Stimulated activated memory B cell treated with anti-CD40 and anti-IgM and Interleukin-4, amounts not matched to agents 10 μg/mL and 1 μg/mL and 100 μg/mL, for 72 hours (primary cell): ENCODE measurements at regions not wholly inside any gene's neighbourhood (a gene's known extent, or its start where the extent isn't known, plus 50 kb on each side); places are given as distances from the start of the nearest gene placed in this dataset.

Source experiments
- ATAC-seq: fragments of 150-1000 bp; cut with Tn5 transposase; 2 replicates; pipeline ENCODE4 v1.10.0; 2021
- H3K27ac Mint-ChIP-seq: one replicate; pipeline ENCODE4 v1.8.0; 2022; ENCODE audit warnings: mild to moderate bottlenecking, mixed read lengths
- H3K27me3 Mint-ChIP-seq: one replicate; pipeline ENCODE4 v1.8.0; 2022; ENCODE audit warnings: mixed read lengths
- H3K36me3 Mint-ChIP-seq: one replicate; pipeline ENCODE4 v1.8.0; 2022; ENCODE audit warnings: mixed read lengths
- H3K4me1 Mint-ChIP-seq: one replicate; pipeline ENCODE4 v1.8.0; 2022; ENCODE audit warnings: mixed read lengths
- H3K4me3 Mint-ChIP-seq: one replicate; pipeline ENCODE4 v1.8.0; 2022; ENCODE audit warnings: mild to moderate bottlenecking, moderate library complexity, mixed read lengths
- H3K9me3 Mint-ChIP-seq: one replicate; pipeline ENCODE4 v1.8.0; 2022; ENCODE audit warnings: mixed read lengths

GRCh38 chr9:95755421-95755730 lies 120.1 kb upstream of the ERCC6L2 start:
- no peak for ATAC-seq
- H3K27ac Mint-ChIP-seq: no peak overlapping the region
- no peak overlapping the region for H3K4me3 Mint-ChIP-seq
- H3K9me3 Mint-ChIP-seq: no peaks in the 10 kb centered on the region
- H3K4me1 Mint-ChIP-seq: peaks cover 5% of the 10 kb centered on the region
- no peaks in the 10 kb centered on the region for H3K36me3 Mint-ChIP-seq
- peaks cover 45% of the 10 kb centered on the region for H3K27me3 Mint-ChIP-seq

GRCh38 chr9:95754533-95755420 lies 120.7 kb upstream of the ERCC6L2 start:
- no peaks in the 10 kb centered on the region for H3K36me3 Mint-ChIP-seq
- no peaks in the 10 kb centered on the region for H3K9me3 Mint-ChIP-seq
- no peak overlapping the region for H3K4me3 Mint-ChIP-seq

GRCh38 chr9:95753762-95754465 lies 121.6 kb upstream of the ERCC6L2 start:
- no peaks in the 10 kb centered on the region for H3K36me3 Mint-ChIP-seq

More at GRCh38 chr9:95754533-95755420, 120.7 kb upstream of the ERCC6L2 start:
- no peak for ATAC-seq
- Mint-ChIP-seq H3K27me3 (peaks cover 46% of the 10 kb centered on the region), H3K27ac (no peak overlapping the region), H3K4me1 (peaks cover 5% of the 10 kb centered on the region)

GRCh38 chr9:95752129-95752731 lies 123.3 kb upstream of the ERCC6L2 start:
- peak; percentile 17 for ATAC-seq
- Mint-ChIP-seq H3K36me3 (no peaks in the 10 kb centered on the region), H3K4me1 (peaks cover 5% of the 10 kb centered on the region), H3K9me3 (no peaks in the 10 kb centered on the region), H3K27me3 (peaks cover 54% of the 10 kb centered on the region), H3K4me3 (no peak overlapping the region), H3K27ac (no peak overlapping the region)

More at GRCh38 chr9:95753762-95754465, 121.6 kb upstream of the ERCC6L2 start:
- Mint-ChIP-seq H3K4me1 (peaks cover 5% of the 10 kb centered on the region), H3K27me3 (peaks cover 49% of the 10 kb centered on the region), H3K9me3 (no peaks in the 10 kb centered on the region), H3K4me3 (no peak overlapping the region), H3K27ac (no peak overlapping the region)
- no peak for ATAC-seq

- Mint-ChIP-seq H3K27ac (no peak overlapping the region), H3K27me3 (peaks cover 54% of the 10 kb centered on the region), H3K4me3 (no peak overlapping the region), H3K9me3 (no peaks in the 10 kb centered on the region), H3K4me1 (peaks cover 5% of the 10 kb centered on the region), H3K36me3 (no peaks in the 10 kb centered on the region)
- ATAC-seq: no peak
These were observed 124.0 kb upstream of the ERCC6L2 start for GRCh38 chr9:95751520-95751790.

- Mint-ChIP-seq H3K36me3 (no peaks in the 10 kb centered on the region), H3K27ac (no peak overlapping the region), H3K4me1 (peaks cover 5% of the 10 kb centered on the region), H3K4me3 (no peak overlapping the region), H3K9me3 (no peaks in the 10 kb centered on the region), H3K27me3 (peaks cover 54% of the 10 kb centered on the region)
- ATAC-seq: peak; percentile 43
These were observed 124.6 kb upstream of the ERCC6L2 start for GRCh38 chr9:95750725-95751519.

GRCh38 chr9:95749493-95749892 lies 126.0 kb upstream of the ERCC6L2 start:
- no peak for ATAC-seq
- Mint-ChIP-seq H3K27me3 (peaks cover 52% of the 10 kb centered on the region), H3K27ac (no peak overlapping the region), H3K4me3 (no peak overlapping the region), H3K36me3 (no peaks in the 10 kb centered on the region), H3K9me3 (no peaks in the 10 kb centered on the region), H3K4me1 (peaks cover 5% of the 10 kb centered on the region)

GRCh38 chr9:95746408-95747180 lies 128.9 kb upstream of the ERCC6L2 start:
- no peaks in the 10 kb centered on the region for H3K36me3 Mint-ChIP-seq
- ATAC-seq: no peak
- H3K4me1 Mint-ChIP-seq: peaks cover 5% of the 10 kb centered on the region
- H3K4me3 Mint-ChIP-seq: no peak overlapping the region
- H3K9me3 Mint-ChIP-seq: no peaks in the 10 kb centered on the region
- peaks cover 57% of the 10 kb centered on the region for H3K27me3 Mint-ChIP-seq
- no peak overlapping the region for H3K27ac Mint-ChIP-seq

- no peak for ATAC-seq
- no peaks in the 10 kb centered on the region for H3K36me3 Mint-ChIP-seq
- H3K4me3 Mint-ChIP-seq: no peak overlapping the region
- H3K9me3 Mint-ChIP-seq: no peaks in the 10 kb centered on the region
- peaks cover 7% of the 10 kb centered on the region for H3K4me1 Mint-ChIP-seq
- no peak overlapping the region for H3K27ac Mint-ChIP-seq
- H3K27me3 Mint-ChIP-seq: peaks cover 28% of the 10 kb centered on the region
These were observed 132.7 kb upstream of the ERCC6L2 start for GRCh38 chr9:95742821-95743220.

- no peak overlapping the region for H3K4me3 Mint-ChIP-seq
- peaks cover 32% of the 10 kb centered on the region for H3K27me3 Mint-ChIP-seq
- H3K27ac Mint-ChIP-seq: no peak overlapping the region
- ATAC-seq: no peak
- peaks cover 7% of the 10 kb centered on the region for H3K4me1 Mint-ChIP-seq
- H3K36me3 Mint-ChIP-seq: no peaks in the 10 kb centered on the region
- no peaks in the 10 kb centered on the region for H3K9me3 Mint-ChIP-seq
These were observed 133.9 kb upstream of the ERCC6L2 start for GRCh38 chr9:95741631-95742030.

- no peak for ATAC-seq
- Mint-ChIP-seq H3K9me3 (no peaks in the 10 kb centered on the region), H3K27ac (no peak overlapping the region), H3K4me3 (no peak overlapping the region), H3K36me3 (no peaks in the 10 kb centered on the region), H3K27me3 (peaks cover 32% of the 10 kb centered on the region), H3K4me1 (peaks cover 7% of the 10 kb centered on the region)
These were observed 135.1 kb upstream of the ERCC6L2 start for GRCh38 chr9:95740217-95741004.

- Mint-ChIP-seq H3K27ac (no peak overlapping the region), H3K36me3 (no peaks in the 10 kb centered on the region), H3K4me1 (peaks cover 7% of the 10 kb centered on the region), H3K4me3 (no peak overlapping the region), H3K9me3 (no peaks in the 10 kb centered on the region), H3K27me3 (peaks cover 32% of the 10 kb centered on the region)
- no peak for ATAC-seq
These were observed 137.1 kb upstream of the ERCC6L2 start for GRCh38 chr9:95738438-95738837.

GRCh38 chr9:95736891-95737522 lies 138.5 kb upstream of the ERCC6L2 start:
- no peaks in the 10 kb centered on the region for H3K36me3 Mint-ChIP-seq
- peaks cover 23% of the 10 kb centered on the region for H3K27me3 Mint-ChIP-seq
- no peak overlapping the region for H3K27ac Mint-ChIP-seq
- no peak for ATAC-seq
- peaks cover 7% of the 10 kb centered on the region for H3K4me1 Mint-ChIP-seq
- no peaks in the 10 kb centered on the region for H3K9me3 Mint-ChIP-seq
- H3K4me3 Mint-ChIP-seq: no peak overlapping the region

GRCh38 chr9:95736370-95736769 lies 139.1 kb upstream of the ERCC6L2 start:
- no peak overlapping the region for H3K4me3 Mint-ChIP-seq
- no peak overlapping the region for H3K27ac Mint-ChIP-seq
- no peak for ATAC-seq
- no peaks in the 10 kb centered on the region for H3K9me3 Mint-ChIP-seq
- H3K4me1 Mint-ChIP-seq: peaks cover 7% of the 10 kb centered on the region
- no peaks in the 10 kb centered on the region for H3K36me3 Mint-ChIP-seq
- H3K27me3 Mint-ChIP-seq: peaks cover 24% of the 10 kb centered on the region
